GM06990 (cell line): ENCODE measurements at regions not wholly inside any gene's neighbourhood (a gene's known extent, or its start where the extent isn't known, plus 50 kb on each side); places are given as distances from the start of the nearest gene placed in this dataset.

ENCODE experiments used
- DNase-seq: peaks from one replicate; pipeline ENCODE4 v3.0.0-alpha.2; 2011; ENCODE audit not compliant: insufficient read length; ENCODE audit errors: extremely low read depth
- H3K27me3 ChIP-seq: replicated peaks from 2 replicates; pipeline ENCODE4 v1.6.0; 2011; ENCODE audit warnings: low read length; ENCODE audit not compliant: control insufficient read depth, insufficient read depth
- H3K36me3 ChIP-seq: 2 replicates; pipeline ENCODE4 v1.5.1; 2011; ENCODE audit warnings: low read length; ENCODE audit not compliant: control insufficient read depth, insufficient read depth
- H3K4me3 ChIP-seq: replicated peaks from 2 replicates; pipeline ENCODE4 v1.5.1; 2011; ENCODE audit warnings: low read depth, mild to moderate bottlenecking, control low read depth, low read length
- TF ChIP-seq, protein P1 (sequence below): IDR thresholded peaks from 2 replicates; pipeline ENCODE4 v1.5.1; 2011; ENCODE audit warnings: low read length, control low read depth, mild to moderate bottlenecking, inconsistent platforms; ENCODE audit not compliant: insufficient read depth, poor library complexity, severe bottlenecking

DNA sequence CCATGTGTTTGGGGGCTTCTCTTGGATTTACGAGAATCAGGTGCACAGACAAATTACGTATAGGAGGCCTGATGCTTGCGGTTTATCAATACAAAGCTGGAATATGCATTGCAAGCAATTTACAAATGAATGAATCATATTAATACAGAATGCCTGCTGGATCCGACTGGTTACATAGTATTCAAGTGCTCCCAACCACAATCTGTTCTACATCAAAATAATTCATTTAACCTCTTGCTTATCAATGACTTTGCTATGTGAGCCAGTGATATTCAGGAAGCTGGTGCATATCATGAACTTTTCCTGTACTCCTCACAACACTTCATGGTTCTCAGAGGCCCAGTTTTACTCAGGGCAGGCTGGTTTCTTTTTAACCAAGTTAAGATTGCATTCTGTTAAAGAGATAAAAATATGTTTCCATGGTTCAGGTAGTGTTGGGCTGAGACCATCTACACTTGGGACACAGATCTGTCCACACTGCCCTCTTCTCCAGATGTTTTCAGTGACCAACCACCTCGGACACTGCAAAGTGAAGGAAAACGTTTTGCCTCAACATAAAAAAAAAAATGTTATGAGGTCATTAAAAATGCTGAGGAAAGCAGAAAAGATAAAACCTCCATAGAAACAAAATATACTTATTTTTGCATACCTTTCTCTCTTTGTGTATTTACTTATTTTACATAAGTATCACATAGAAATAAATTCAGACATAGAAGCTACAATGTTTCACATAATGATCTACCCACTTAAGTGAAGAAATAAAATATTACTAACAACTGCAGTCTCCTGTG is 200.1 kb upstream of the VCX3A start:
- no peaks in the 10 kb centered on the region for H3K27me3 ChIP-seq
- TF ChIP-seq, protein P1, sequence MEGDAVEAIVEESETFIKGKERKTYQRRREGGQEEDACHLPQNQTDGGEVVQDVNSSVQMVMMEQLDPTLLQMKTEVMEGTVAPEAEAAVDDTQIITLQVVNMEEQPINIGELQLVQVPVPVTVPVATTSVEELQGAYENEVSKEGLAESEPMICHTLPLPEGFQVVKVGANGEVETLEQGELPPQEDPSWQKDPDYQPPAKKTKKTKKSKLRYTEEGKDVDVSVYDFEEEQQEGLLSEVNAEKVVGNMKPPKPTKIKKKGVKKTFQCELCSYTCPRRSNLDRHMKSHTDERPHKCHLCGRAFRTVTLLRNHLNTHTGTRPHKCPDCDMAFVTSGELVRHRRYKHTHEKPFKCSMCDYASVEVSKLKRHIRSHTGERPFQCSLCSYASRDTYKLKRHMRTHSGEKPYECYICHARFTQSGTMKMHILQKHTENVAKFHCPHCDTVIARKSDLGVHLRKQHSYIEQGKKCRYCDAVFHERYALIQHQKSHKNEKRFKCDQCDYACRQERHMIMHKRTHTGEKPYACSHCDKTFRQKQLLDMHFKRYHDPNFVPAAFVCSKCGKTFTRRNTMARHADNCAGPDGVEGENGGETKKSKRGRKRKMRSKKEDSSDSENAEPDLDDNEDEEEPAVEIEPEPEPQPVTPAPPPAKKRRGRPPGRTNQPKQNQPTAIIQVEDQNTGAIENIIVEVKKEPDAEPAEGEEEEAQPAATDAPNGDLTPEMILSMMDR, result no peak

DNA sequence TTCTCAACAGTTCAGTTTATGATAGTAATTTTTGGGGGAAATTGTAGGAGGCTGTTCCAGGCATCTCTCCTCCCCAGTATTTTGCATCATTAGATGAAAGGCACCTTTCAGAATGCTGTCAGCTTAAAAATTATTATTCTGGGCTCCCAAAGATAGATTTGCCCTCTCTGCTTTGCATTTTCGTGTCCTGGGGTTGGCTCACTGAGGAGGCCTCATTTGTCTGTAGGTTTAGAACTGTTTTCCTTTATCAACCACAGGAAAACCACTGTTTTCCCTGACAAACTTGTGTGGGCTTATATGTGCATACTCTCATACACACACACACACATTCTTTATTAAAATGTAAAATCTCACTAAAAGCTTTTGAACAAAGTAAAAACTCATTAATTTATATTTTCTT is 197.2 kb upstream of the VCX3A start:
- DNase-seq, result no peak
- Histone ChIP-seq H3K27me3 (no peaks in the 10 kb centered on the region), H3K4me3 (no peak overlapping the region), H3K36me3 (no peaks in the 10 kb centered on the region; the same call in 1 of the 2 replicates)
- TF ChIP-seq, protein P1, result no peak

More for the DNA sequence above, 200.1 kb upstream of the VCX3A start:
- H3K4me3 ChIP-seq, result no peak overlapping the region
- no peak for DNase-seq
- no peaks in the 10 kb centered on the region; the same call in 1 of the 2 replicates for H3K36me3 ChIP-seq

DNA sequence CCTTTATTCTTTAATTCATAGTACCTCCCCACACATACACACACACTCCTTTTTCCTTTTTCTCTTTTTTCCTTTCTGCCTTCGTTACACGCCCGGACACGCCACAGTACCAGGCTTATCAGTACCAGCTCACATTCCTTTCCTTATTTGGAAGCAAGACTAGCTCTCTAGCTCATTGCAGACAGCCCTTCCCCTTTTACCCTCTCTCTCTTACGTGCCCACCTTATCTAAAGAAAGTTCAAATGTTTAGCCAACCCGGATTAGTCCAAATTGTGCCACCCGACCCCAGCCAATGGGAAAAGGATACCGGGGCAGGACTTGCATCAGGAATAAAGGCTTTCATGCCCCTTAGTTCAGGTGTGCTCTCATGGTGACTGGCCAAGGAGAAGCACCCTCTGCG is 194.7 kb upstream of the VCX3A start:
- no peaks in the 10 kb centered on the region; the same call in 1 of the 2 replicates for H3K36me3 ChIP-seq
- no peaks in the 10 kb centered on the region for H3K27me3 ChIP-seq
- TF ChIP-seq, protein P1, result no peak
- DNase-seq, result no peak
- no peak overlapping the region for H3K4me3 ChIP-seq

DNA sequence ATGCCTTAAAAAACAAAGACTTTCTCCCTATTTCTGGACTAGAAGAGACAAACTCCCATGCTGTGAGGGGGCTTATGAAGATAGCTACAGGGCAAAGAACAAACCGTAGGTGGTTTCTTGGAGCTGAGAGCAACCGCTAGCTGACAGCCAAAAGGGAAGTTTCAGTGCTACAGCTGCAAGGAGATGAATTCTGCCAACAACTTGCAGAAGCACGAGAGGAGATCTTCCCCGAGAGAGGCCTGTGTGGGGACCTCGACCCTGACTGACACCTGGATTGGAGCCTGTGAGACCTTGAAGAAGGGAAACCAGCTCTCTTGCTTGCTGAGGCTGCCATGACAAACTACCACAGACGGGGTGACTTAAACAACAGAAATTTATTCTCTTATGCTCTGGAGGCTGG is 183.8 kb upstream of the VCX3A start:
- H3K4me3 ChIP-seq, result no peak overlapping the region
- H3K36me3 ChIP-seq, result no peaks in the 10 kb centered on the region
- no peaks in the 10 kb centered on the region for H3K27me3 ChIP-seq
- no peak for DNase-seq
- TF ChIP-seq, protein P1, result no peak

DNA sequence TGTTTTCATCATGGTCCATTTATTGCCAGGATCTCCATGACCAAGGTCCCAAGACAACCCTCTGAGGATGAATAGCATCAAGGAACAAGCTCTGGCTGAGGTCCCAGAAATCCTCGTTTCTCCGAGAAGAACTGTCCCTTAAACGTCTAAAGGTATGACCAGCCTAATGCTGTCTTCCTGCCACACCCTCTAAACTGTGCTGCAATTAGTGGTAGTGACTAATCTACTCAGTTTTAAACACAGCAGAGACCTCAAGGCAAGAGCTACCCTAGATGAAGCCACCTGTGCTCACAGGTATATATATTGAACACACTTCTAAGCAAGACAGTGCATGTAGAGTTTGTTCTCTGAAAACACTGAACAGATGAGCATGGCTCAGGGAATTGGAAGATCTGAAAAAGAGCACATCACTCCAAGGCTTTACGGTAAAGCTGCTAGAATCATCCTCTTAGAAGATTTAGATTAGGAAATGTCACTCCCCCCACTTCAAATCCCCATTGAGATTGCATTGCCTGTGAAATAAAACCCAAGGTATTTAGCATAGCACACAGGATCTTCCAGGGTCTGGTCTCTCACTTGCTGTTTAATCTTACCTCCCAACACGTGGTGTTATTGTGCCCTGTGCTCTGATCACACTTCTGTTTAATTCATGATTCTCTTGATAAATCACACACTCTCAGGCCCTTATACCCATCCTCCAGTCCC is 173.9 kb upstream of the VCX3A start:
- Histone ChIP-seq H3K27me3 (no peaks in the 10 kb centered on the region), H3K36me3 (no peaks in the 10 kb centered on the region), H3K4me3 (no peak overlapping the region)
- TF ChIP-seq, protein P1, result no peak
- DNase-seq, result no peak
